DND-41 (cell line): ENCODE measurements at regions not wholly inside any gene's neighbourhood (a gene's known extent, or its start where the extent isn't known, plus 50 kb on each side); places are given as distances from the start of the nearest gene placed in this dataset.

ENCODE experiments used
- ATAC-seq: fragments of 200-7000 bp; cut with Tn5 transposase; 3 replicates; pipeline ENCODE4 v1.9.1; 2021; ENCODE audit warnings: low read depth; ENCODE audit not compliant: insufficient read depth
- DNase-seq: peaks from one replicate; pipeline ENCODE4 v3.0.0-alpha.2; 2020
- H2AFZ ChIP-seq: 2 replicates; pipeline ENCODE4 v1.6.0; 2012; ENCODE audit warnings: low read depth, low read length
- H3K27ac ChIP-seq: 2 replicates; pipeline ENCODE4 v1.5.1; 2012; ENCODE audit warnings: low read length, inconsistent platforms
- H3K27me3 ChIP-seq: fragments of 200-600 bp; sonication (generic); 2 replicates; pipeline ENCODE4 v1.6.0; 2012; ENCODE audit warnings: low read length, mild to moderate bottlenecking, inconsistent platforms; ENCODE audit not compliant: insufficient read depth, poor library complexity
- H3K36me3 ChIP-seq: 2 replicates; pipeline ENCODE4 v1.5.1; 2012; ENCODE audit warnings: low read length, inconsistent platforms; ENCODE audit not compliant: insufficient read depth
- H3K4me1 ChIP-seq: 2 replicates; pipeline ENCODE4 v1.5.1; 2012; ENCODE audit warnings: mild to moderate bottlenecking, low read length; ENCODE audit not compliant: insufficient read depth
- H3K4me2 ChIP-seq: 2 replicates; pipeline ENCODE4 v1.6.0; 2012; ENCODE audit warnings: mild to moderate bottlenecking, moderate library complexity, low read length, inconsistent platforms; ENCODE audit not compliant: insufficient read depth
- H3K4me3 ChIP-seq, 2 experiments: fragments of 200-600 bp in 1 of 2; shearing (Covaris generic) in 1 of 2; 2 replicates each; pipeline ENCODE4 v1.5.1; 2012 to 2016; ENCODE audit warnings: inconsistent platforms in 2 of 2, low read length in 2 of 2, mild to moderate bottlenecking in 2 of 2, low read depth in 1 of 2, moderate library complexity in 1 of 2
- H3K79me2 ChIP-seq: 2 replicates; pipeline ENCODE4 v1.6.0; 2012; ENCODE audit warnings: low read length, inconsistent platforms; ENCODE audit not compliant: insufficient read depth
- H3K9ac ChIP-seq: 2 replicates; pipeline ENCODE4 v1.6.0; 2012; ENCODE audit warnings: low read depth, mild to moderate bottlenecking, inconsistent platforms, low read length, moderate library complexity
- H3K9me3 ChIP-seq: 2 replicates; pipeline ENCODE4 v1.5.1; 2012; ENCODE audit warnings: low read length, moderate library complexity, mild to moderate bottlenecking, inconsistent platforms; ENCODE audit not compliant: insufficient read depth, severe bottlenecking
- H4K20me1 ChIP-seq: 2 replicates; pipeline ENCODE4 v1.6.0; 2012; ENCODE audit warnings: low read length; ENCODE audit not compliant: insufficient read depth
- CTCF ChIP-seq: IDR thresholded peaks from 2 replicates; pipeline ENCODE4 v1.5.1; 2012; ENCODE audit warnings: borderline replicate concordance, low read length, moderate library complexity, mild to moderate bottlenecking; ENCODE audit not compliant: poor library complexity, severe bottlenecking; ENCODE audit errors: extremely low read depth
- EZH2 ChIP-seq: IDR thresholded peaks from 3 replicates; pipeline ENCODE4 v1.6.1; 2012; ENCODE audit warnings: borderline replicate concordance, low read depth, mild to moderate bottlenecking, moderate library complexity, low read length, inconsistent platforms; ENCODE audit not compliant: severe bottlenecking

GRCh38 chr2:114040826-114041225 is 150.9 kb downstream of the ACTR3 start:
- Histone ChIP-seq H3K4me3 (no peak overlapping the region), H3K9ac (no peak overlapping the region), H3K27me3 (peaks cover 3% of the 10 kb centered on the region), H3K36me3 (no peaks in the 10 kb centered on the region), H4K20me1 (no peaks in the 10 kb centered on the region), H3K79me2 (no peaks in the 10 kb centered on the region), H3K4me2 (no peak overlapping the region), H3K9me3 (no peaks in the 10 kb centered on the region), H3K4me1 (no peaks in the 10 kb centered on the region), H2AFZ (no peak overlapping the region), H3K27ac (no peak overlapping the region)
- TF ChIP-seq CTCF, result no peak
- TF ChIP-seq EZH2, result no peak
- DNase-seq, result no peak
- no peak for ATAC-seq

- no peaks in the 10 kb centered on the region for H4K20me1 ChIP-seq
- H2AFZ ChIP-seq, result no peak overlapping the region
- H3K4me3 ChIP-seq, result no peak overlapping the region
- no peak overlapping the region for H3K27ac ChIP-seq
- no peak for TF ChIP-seq EZH2
- no peak for TF ChIP-seq CTCF
- no peaks in the 10 kb centered on the region for H3K27me3 ChIP-seq
- ATAC-seq (no peak), DNase-seq (no peak)
- H3K36me3 ChIP-seq, result no peaks in the 10 kb centered on the region
- no peak overlapping the region for H3K9ac ChIP-seq
- no peak overlapping the region for H3K4me2 ChIP-seq
- H3K79me2 ChIP-seq, result no peaks in the 10 kb centered on the region
- H3K9me3 ChIP-seq, result no peaks in the 10 kb centered on the region
- no peaks in the 10 kb centered on the region for H3K4me1 ChIP-seq
These were observed 155.1 kb downstream of the ACTR3 start for GRCh38 chr2:114044985-114045384.

- no peaks in the 10 kb centered on the region for H3K9me3 ChIP-seq
- H3K79me2 ChIP-seq, result no peaks in the 10 kb centered on the region
- no peaks in the 10 kb centered on the region for H3K36me3 ChIP-seq
- TF ChIP-seq EZH2 (no peak), CTCF (no peak)
- ATAC-seq (no peak), DNase-seq (no peak)
- no peak overlapping the region for H2AFZ ChIP-seq
- H4K20me1 ChIP-seq, result no peaks in the 10 kb centered on the region
- H3K4me1 ChIP-seq, result no peaks in the 10 kb centered on the region
- no peak overlapping the region for H3K27ac ChIP-seq
- H3K9ac ChIP-seq, result no peak overlapping the region
- no peak overlapping the region for H3K4me3 ChIP-seq
- H3K27me3 ChIP-seq, result no peaks in the 10 kb centered on the region
- no peak overlapping the region for H3K4me2 ChIP-seq
These were observed 156.5 kb downstream of the ACTR3 start for GRCh38 chr2:114046373-114046772.

- no peak for DNase-seq
- no peaks in the 10 kb centered on the region for H4K20me1 ChIP-seq
- H3K4me1 ChIP-seq, result no peaks in the 10 kb centered on the region
- H3K4me2 ChIP-seq, result no peak overlapping the region
- H3K4me3 ChIP-seq, result no peak overlapping the region
- H3K27me3 ChIP-seq, result no peaks in the 10 kb centered on the region
- no peak for ATAC-seq
- TF ChIP-seq CTCF (no peak), EZH2 (no peak)
- no peaks in the 10 kb centered on the region for H3K36me3 ChIP-seq
- H3K27ac ChIP-seq, result no peak overlapping the region
- no peak overlapping the region for H2AFZ ChIP-seq
- H3K9me3 ChIP-seq, result no peaks in the 10 kb centered on the region
- H3K9ac ChIP-seq, result no peak overlapping the region
- no peaks in the 10 kb centered on the region for H3K79me2 ChIP-seq
These were observed 157.1 kb downstream of the ACTR3 start for GRCh38 chr2:114046866-114047435.
